ENCODE measurements at regions not wholly inside any gene's neighbourhood (a gene's known extent, or its start where the extent isn't known, plus 50 kb on each side); places are given as distances from the start of the nearest gene placed in this dataset.
A peak's percentile ranks its signal among the peaks of the same experiment; 100 is the strongest.

- no peaks in the 10 kb centered on the region for H3K9me3 ChIP-seq (replicated peaks; ENCODE audit: control insufficient read depth, low read depth, low read length)
- DNase-seq: peak; percentile 91
- no peak overlapping the region for H3K27ac ChIP-seq (ENCODE audit: low read length)
- H3K4me1 ChIP-seq (ENCODE audit: control insufficient read depth, insufficient read depth, low read length): peaks cover 21% of the 10 kb centered on the region
- H3K36me3 ChIP-seq (ENCODE audit: control insufficient read depth, insufficient read depth, low read length): no peaks in the 10 kb centered on the region
- no peaks in the 10 kb centered on the region for H3K27me3 ChIP-seq (ENCODE audit: control insufficient read depth, insufficient read depth, low read length)
- WGBS (ENCODE audit: insufficient coverage): no CpG with 5 or more reads among the region's 2 CpGs
- no peak overlapping the region for H3K4me3 ChIP-seq (ENCODE audit: low read length)
Measured at GRCh38 chr14:51484485-51484884, 167.2 kb upstream of the FRMD6 start.

- Histone ChIP-seq H3K27ac (ENCODE audit: low read length) (no peak overlapping the region), H3K4me1 (ENCODE audit: control insufficient read depth, insufficient read depth, low read length) (peaks cover 17% of the 10 kb centered on the region), H3K4me3 (ENCODE audit: low read length) (no peak overlapping the region), H3K9me3 (replicated peaks; ENCODE audit: control insufficient read depth, low read depth, low read length) (no peaks in the 10 kb centered on the region), H3K36me3 (ENCODE audit: control insufficient read depth, insufficient read depth, low read length) (no peaks in the 10 kb centered on the region), H3K27me3 (ENCODE audit: control insufficient read depth, insufficient read depth, low read length) (no peaks in the 10 kb centered on the region)
- WGBS (ENCODE audit: insufficient coverage): 20% methylated on average over 1 of the region's 9 CpGs
- DNase-seq: no peak
Measured at GRCh38 chr14:51485733-51486132, 166.0 kb upstream of the FRMD6 start.

- WGBS (ENCODE audit: insufficient coverage): 64% methylated on average over 6 of the region's 6 CpGs
- H3K27me3 ChIP-seq (ENCODE audit: control insufficient read depth, insufficient read depth, low read length): no peaks in the 10 kb centered on the region
- no peak for DNase-seq
- no peaks in the 10 kb centered on the region for H3K36me3 ChIP-seq (ENCODE audit: control insufficient read depth, insufficient read depth, low read length)
- peaks cover 16% of the 10 kb centered on the region for H3K4me1 ChIP-seq (ENCODE audit: control insufficient read depth, insufficient read depth, low read length)
- H3K27ac ChIP-seq (ENCODE audit: low read length): no peak overlapping the region
- H3K9me3 ChIP-seq (replicated peaks; ENCODE audit: control insufficient read depth, low read depth, low read length): no peaks in the 10 kb centered on the region
- H3K4me3 ChIP-seq (ENCODE audit: low read length): no peak overlapping the region
Measured at GRCh38 chr14:51487848-51488247, 163.9 kb upstream of the FRMD6 start.

- Histone ChIP-seq H3K4me1 (ENCODE audit: control insufficient read depth, insufficient read depth, low read length) (peaks cover 16% of the 10 kb centered on the region), H3K27ac (ENCODE audit: low read length) (no peak overlapping the region), H3K9me3 (replicated peaks; ENCODE audit: control insufficient read depth, low read depth, low read length) (no peaks in the 10 kb centered on the region), H3K36me3 (ENCODE audit: control insufficient read depth, insufficient read depth, low read length) (no peaks in the 10 kb centered on the region), H3K4me3 (ENCODE audit: low read length) (no peak overlapping the region), H3K27me3 (ENCODE audit: control insufficient read depth, insufficient read depth, low read length) (no peaks in the 10 kb centered on the region)
- DNase-seq: no peak
- WGBS (ENCODE audit: insufficient coverage): no CpG with 5 or more reads among the region's 6 CpGs
Measured at GRCh38 chr14:51488569-51489220, 163.0 kb upstream of the FRMD6 start.

GRCh38 chr14:51490205-51490604 lies 161.5 kb upstream of the FRMD6 start:
- no peak for DNase-seq
- no peaks in the 10 kb centered on the region for H3K27me3 ChIP-seq (ENCODE audit: control insufficient read depth, insufficient read depth, low read length)
- no CpG with 5 or more reads among the region's 3 CpGs for WGBS (ENCODE audit: insufficient coverage)
- H3K36me3 ChIP-seq (ENCODE audit: control insufficient read depth, insufficient read depth, low read length): no peaks in the 10 kb centered on the region
- no peak overlapping the region for H3K4me3 ChIP-seq (ENCODE audit: low read length)
- no peaks in the 10 kb centered on the region for H3K9me3 ChIP-seq (replicated peaks; ENCODE audit: control insufficient read depth, low read depth, low read length)
- H3K4me1 ChIP-seq (ENCODE audit: control insufficient read depth, insufficient read depth, low read length): peaks cover 11% of the 10 kb centered on the region
- H3K27ac ChIP-seq (ENCODE audit: low read length): no peak overlapping the region

GRCh38 chr14:51491036-51491545 lies 160.6 kb upstream of the FRMD6 start:
- Histone ChIP-seq H3K4me1 (ENCODE audit: control insufficient read depth, insufficient read depth, low read length) (peaks cover 11% of the 10 kb centered on the region), H3K4me3 (ENCODE audit: low read length) (no peak overlapping the region), H3K36me3 (ENCODE audit: control insufficient read depth, insufficient read depth, low read length) (no peaks in the 10 kb centered on the region), H3K27me3 (ENCODE audit: control insufficient read depth, insufficient read depth, low read length) (no peaks in the 10 kb centered on the region), H3K27ac (ENCODE audit: low read length) (no peak overlapping the region), H3K9me3 (replicated peaks; ENCODE audit: control insufficient read depth, low read depth, low read length) (no peaks in the 10 kb centered on the region)
- no CpG with 5 or more reads among the region's 3 CpGs for WGBS (ENCODE audit: insufficient coverage)
- no peak for DNase-seq

GRCh38 chr14:51491776-51492175 lies 159.9 kb upstream of the FRMD6 start:
- H3K27me3 ChIP-seq (ENCODE audit: control insufficient read depth, insufficient read depth, low read length): no peaks in the 10 kb centered on the region
- no peak for DNase-seq
- H3K4me3 ChIP-seq (ENCODE audit: low read length): no peak overlapping the region
- H3K36me3 ChIP-seq (ENCODE audit: control insufficient read depth, insufficient read depth, low read length): no peaks in the 10 kb centered on the region
- peaks cover 11% of the 10 kb centered on the region for H3K4me1 ChIP-seq (ENCODE audit: control insufficient read depth, insufficient read depth, low read length)
- 51% methylated on average over 3 of the region's 3 CpGs for WGBS (ENCODE audit: insufficient coverage)
- H3K9me3 ChIP-seq (replicated peaks; ENCODE audit: control insufficient read depth, low read depth, low read length): peaks cover 2% of the 10 kb centered on the region
- H3K27ac ChIP-seq (ENCODE audit: low read length): no peak overlapping the region

- DNase-seq: no peak
- H3K4me1 ChIP-seq (ENCODE audit: control insufficient read depth, insufficient read depth, low read length): peaks cover 14% of the 10 kb centered on the region
- H3K4me3 ChIP-seq (ENCODE audit: low read length): no peak overlapping the region
- peaks cover 5% of the 10 kb centered on the region for H3K9me3 ChIP-seq (replicated peaks; ENCODE audit: control insufficient read depth, low read depth, low read length)
- H3K27me3 ChIP-seq (ENCODE audit: control insufficient read depth, insufficient read depth, low read length): no peaks in the 10 kb centered on the region
- H3K27ac ChIP-seq (ENCODE audit: low read length): no peak overlapping the region
- H3K36me3 ChIP-seq (ENCODE audit: control insufficient read depth, insufficient read depth, low read length): no peaks in the 10 kb centered on the region
- WGBS (ENCODE audit: insufficient coverage): no CpG with 5 or more reads among the region's 2 CpGs
Measured at GRCh38 chr14:51495319-51495718, 156.4 kb upstream of the FRMD6 start.

GRCh38 chr14:51498411-51499227 lies 153.1 kb upstream of the FRMD6 start:
- peaks cover 6% of the 10 kb centered on the region for H3K4me1 ChIP-seq (ENCODE audit: control insufficient read depth, insufficient read depth, low read length)
- DNase-seq: peak; percentile 61
- H3K36me3 ChIP-seq (ENCODE audit: control insufficient read depth, insufficient read depth, low read length): no peaks in the 10 kb centered on the region
- no peak overlapping the region for H3K27ac ChIP-seq (ENCODE audit: low read length)
- H3K9me3 ChIP-seq (replicated peaks; ENCODE audit: control insufficient read depth, low read depth, low read length): peaks cover 10% of the 10 kb centered on the region
- WGBS (ENCODE audit: insufficient coverage): 72% methylated on average over 3 of the region's 10 CpGs
- no peaks in the 10 kb centered on the region for H3K27me3 ChIP-seq (ENCODE audit: control insufficient read depth, insufficient read depth, low read length)
- H3K4me3 ChIP-seq (ENCODE audit: low read length): no peak overlapping the region

- peaks cover 10% of the 10 kb centered on the region for H3K9me3 ChIP-seq (replicated peaks; ENCODE audit: control insufficient read depth, low read depth, low read length)
- DNase-seq: no peak
- H3K4me3 ChIP-seq (ENCODE audit: low read length): no peak overlapping the region
- no peaks in the 10 kb centered on the region for H3K27me3 ChIP-seq (ENCODE audit: control insufficient read depth, insufficient read depth, low read length)
- peaks cover 15% of the 10 kb centered on the region for H3K4me1 ChIP-seq (ENCODE audit: control insufficient read depth, insufficient read depth, low read length)
- no peaks in the 10 kb centered on the region for H3K36me3 ChIP-seq (ENCODE audit: control insufficient read depth, insufficient read depth, low read length)
- 71% methylated on average over 1 of the region's 1 CpG for WGBS (ENCODE audit: insufficient coverage)
- no peak overlapping the region for H3K27ac ChIP-seq (ENCODE audit: low read length)
Measured at GRCh38 chr14:51500776-51501175, 150.9 kb upstream of the FRMD6 start.
